ENCODE measurements at regions not wholly inside any gene's neighbourhood (a gene's known extent, or its start where the extent isn't known, plus 50 kb on each side); places are given as distances from the start of the nearest gene placed in this dataset.

DNA sequence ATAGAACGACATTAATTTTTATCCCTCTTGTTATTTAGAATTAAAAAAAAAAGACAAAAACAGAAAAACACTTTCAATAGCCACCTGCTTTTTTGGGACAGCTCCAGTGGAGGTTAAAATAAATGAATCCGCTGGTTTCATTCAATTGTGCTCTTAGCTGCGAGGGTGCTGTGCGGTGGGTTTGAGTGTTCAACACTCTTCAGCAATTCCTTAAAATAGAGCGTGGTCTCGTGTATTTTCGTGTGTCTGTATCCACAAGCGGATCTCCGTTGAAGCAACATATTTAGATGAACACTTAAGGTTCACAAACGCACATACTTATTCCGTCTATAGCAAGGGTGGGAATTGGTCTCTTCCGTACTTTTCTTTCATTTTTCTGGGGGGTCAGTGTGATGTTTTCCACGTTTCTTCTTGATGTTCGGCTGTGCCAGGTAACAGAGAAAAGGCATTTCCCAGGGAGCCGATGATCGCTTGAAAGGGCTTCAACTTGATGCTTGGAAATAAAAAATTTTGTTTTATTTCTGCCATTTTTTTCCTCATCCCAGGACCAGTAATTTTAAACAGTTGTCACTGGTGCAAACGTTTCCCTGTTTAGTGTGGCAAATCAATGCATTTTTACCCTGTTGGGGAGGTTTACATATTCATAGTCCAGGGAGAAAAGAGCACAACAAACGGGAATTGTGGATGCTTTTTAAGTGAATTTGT lies 297.9 kb downstream of the IRF8 start:
- TF ChIP-seq CTCF (IDR thresholded peaks at IDR 0.05; ENCODE audit: low read depth, low read length, poor library complexity, severe bottlenecking): no peak
- no peak for TF ChIP-seq EZH2phosphoT487 (IDR thresholded peaks at IDR 0.05; ENCODE audit: borderline replicate concordance, low read length)

Data from DOHH2 (cell line).